ENCODE measurements at regions not wholly inside any gene's neighbourhood (a gene's known extent, or its start where the extent isn't known, plus 50 kb on each side); places are given as distances from the start of the nearest gene placed in this dataset.

GRCh38 chr13:69280399-69280798 lies 827.2 kb upstream of the ATXN8OS start:
- TF ChIP-seq YY1 (IDR thresholded peaks at IDR 0.05; ENCODE audit: insufficient read depth, insufficient read length) (no peak), ZNF274 (IDR thresholded peaks at IDR 0.05; ENCODE audit: low read depth, low read length) (no peak), SUZ12 (IDR thresholded peaks at IDR 0.05; ENCODE audit: extremely low read depth, insufficient read depth, insufficient read length) (no peak)
